Esophagus squamous epithelium (tissue), 5 donors: ENCODE measurements at regions not wholly inside any gene's neighbourhood (a gene's known extent, or its start where the extent isn't known, plus 50 kb on each side); places are given as distances from the start of the nearest gene placed in this dataset.

ENCODE experiments used
- DNase-seq: peaks from one replicate; lab custom pipeline; 2025; lab: John Stamatoyannopoulos, UW
- H3K27ac ChIP-seq, 4 donors: fragments of 200-600 bp; sonication (generic); one replicate each; pipeline ENCODE4 v1.5.1; 2016 to 2019; ENCODE audit warnings: mild to moderate bottlenecking in 1 of 4
- H3K27me3 ChIP-seq, 4 donors: fragments of 200-600 bp; sonication (generic); 1 replicate in 3 of 4; 2 replicates in 1 of 4; pipeline versions ENCODE4 v1.5.1 to v1.6.0; 2017 to 2021; ENCODE audit warnings: antibody characterized with exemption in 1 of 4
- H3K36me3 ChIP-seq, 3 donors: fragments of 200-600 bp; sonication (generic); one replicate each; pipeline ENCODE4 v1.5.1; 2016 to 2019
- H3K4me1 ChIP-seq, 3 donors: fragments of 200-600 bp; sonication (generic); one replicate each; pipeline ENCODE4 v1.5.1; 2017 to 2019
- H3K4me3 ChIP-seq, 4 donors: fragments of 200-600 bp; sonication (generic); 1 replicate in 3 of 4; 2 replicates in 1 of 4; pipeline ENCODE4 v1.5.1; 2016 to 2019; ENCODE audit warnings: mild to moderate bottlenecking in 2 of 4, moderate library complexity in 1 of 4
- H3K9me3 ChIP-seq, 3 donors: fragments of 200-600 bp; sonication (generic); one replicate each; pipeline ENCODE4 v1.5.1; 2016 to 2019
- CTCF ChIP-seq, 6 experiments: fragments of 450-650 bp in 4 of 6; fragments of 200-600 bp in 2 of 6; sonication (generic) in 2 of 6; IDR thresholded peaks; one replicate each; pipeline ENCODE4 v1.5.1; 2016 to 2019; ENCODE audit warnings: antibody characterized with exemption in 6 of 6, mild to moderate bottlenecking in 4 of 6, moderate library complexity in 4 of 6
- POLR2A ChIP-seq, 4 donors: fragments of 450-650 bp; IDR thresholded peaks; one replicate each; pipeline ENCODE4 v1.6.1; 2017; ENCODE audit warnings: antibody characterized with exemption in 4 of 4, mild to moderate bottlenecking in 4 of 4, moderate library complexity in 3 of 4
- WGBS, 2 donors: methylation state at CpG; one replicate each; pipeline ENCODE4 v1.1.5; 2018; 5-methylcytosine and 5-hydroxymethylcytosine counted together
- intact Hi-C: fragments of 100-400 bp; cut with DNase I; formaldehyde crosslinking; loops from one replicate; pipeline ENCODE4 v1.15.0; 2022
- donor health status: DM: yes; HTN: yes; CAD: no.

- 60 to 67% methylated on average over 5 of the region's 5 CpGs for WGBS, 2 donors
Measured at GRCh38 chr2:200130762-200131166, 175.4 kb downstream of the MAIP1 start.

GRCh38 chr2:200131307-200131706, 175.2 kb upstream of the SPATS2L start:
- peaks cover 0 to 14% (median 0%) of the 10 kb centered on the region in 3 donors for H3K4me1 ChIP-seq
- no peaks in the 10 kb centered on the region for H3K27me3 ChIP-seq
- no peak overlapping the region for H3K27ac ChIP-seq
- 93 to 97% methylated on average over 3 of the region's 3 CpGs for WGBS, 2 donors
- no peak for DNase-seq
- H3K9me3 ChIP-seq, result peaks cover 0 to 4% (median 0%) of the 10 kb centered on the region in 3 donors
- intact Hi-C loops, result no loop called here
- H3K4me3 ChIP-seq, result no peak overlapping the region
- TF ChIP-seq CTCF (IDR thresholded peaks at IDR 0.05), result no peak
- no peak for TF ChIP-seq POLR2A (IDR thresholded peaks at IDR 0.05)
- no peaks in the 10 kb centered on the region for H3K36me3 ChIP-seq

More at GRCh38 chr2:200130762-200131166, 175.4 kb downstream of the MAIP1 start:
- no peak for DNase-seq
- Histone ChIP-seq H3K4me3 (no peak overlapping the region), H3K4me1 (peaks cover 0 to 14% (median 0%) of the 10 kb centered on the region in 3 donors), H3K27me3 (no peaks in the 10 kb centered on the region), H3K9me3 (peaks cover 0 to 4% (median 0%) of the 10 kb centered on the region in 3 donors), H3K27ac (no peak overlapping the region), H3K36me3 (no peaks in the 10 kb centered on the region)
- no peak for TF ChIP-seq POLR2A (IDR thresholded peaks at IDR 0.05)
- TF ChIP-seq CTCF (IDR thresholded peaks at IDR 0.05), result no peak
- intact Hi-C loops, result no loop called here

- Histone ChIP-seq H3K9me3 (peaks cover 0 to 4% (median 0%) of the 10 kb centered on the region in 3 donors), H3K36me3 (no peaks in the 10 kb centered on the region), H3K4me3 (no peak overlapping the region), H3K27me3 (no peaks in the 10 kb centered on the region), H3K4me1 (peaks cover 0 to 8% (median 0%) of the 10 kb centered on the region in 3 donors), H3K27ac (no peak overlapping the region)
- intact Hi-C loops, result no loop called here
- 73 to 86% methylated on average over 3 of the region's 3 CpGs for WGBS, 2 donors
- no peak for TF ChIP-seq CTCF (IDR thresholded peaks at IDR 0.05)
- no peak for TF ChIP-seq POLR2A (IDR thresholded peaks at IDR 0.05)
- no peak for DNase-seq
Measured at GRCh38 chr2:200135082-200135481, 171.4 kb upstream of the SPATS2L start.

GRCh38 chr2:200136655-200137054, 169.8 kb upstream of the SPATS2L start:
- intact Hi-C loops, result no loop called here
- DNase-seq, result no peak
- H3K4me3 ChIP-seq, result no peak overlapping the region
- H3K27ac ChIP-seq, result no peak overlapping the region
- no peaks in the 10 kb centered on the region for H3K4me1 ChIP-seq
- H3K36me3 ChIP-seq, result no peaks in the 10 kb centered on the region
- TF ChIP-seq POLR2A (IDR thresholded peaks at IDR 0.05), result no peak
- no peak for TF ChIP-seq CTCF (IDR thresholded peaks at IDR 0.05)
- 79 to 86% methylated on average over 5 of the region's 5 CpGs for WGBS, 2 donors
- no peaks in the 10 kb centered on the region for H3K27me3 ChIP-seq
- H3K9me3 ChIP-seq, result peaks cover 0 to 4% (median 0%) of the 10 kb centered on the region in 3 donors

GRCh38 chr2:200137271-200137670, 169.2 kb upstream of the SPATS2L start:
- no peaks in the 10 kb centered on the region for H3K27me3 ChIP-seq
- H3K27ac ChIP-seq, result no peak overlapping the region
- no peaks in the 10 kb centered on the region for H3K36me3 ChIP-seq
- TF ChIP-seq POLR2A (IDR thresholded peaks at IDR 0.05), result no peak
- TF ChIP-seq CTCF (IDR thresholded peaks at IDR 0.05), result no peak
- DNase-seq, result no peak
- H3K9me3 ChIP-seq, result peaks cover 0 to 4% (median 0%) of the 10 kb centered on the region in 3 donors
- intact Hi-C loops, result no loop called here
- no peak overlapping the region for H3K4me3 ChIP-seq
- H3K4me1 ChIP-seq, result no peaks in the 10 kb centered on the region
- 85 to 93% methylated on average over 2 of the region's 2 CpGs for WGBS, 2 donors
